Neuronal stem cell (in vitro differentiated cells): ENCODE measurements at regions not wholly inside any gene's neighbourhood (a gene's known extent, or its start where the extent isn't known, plus 50 kb on each side); places are given as distances from the start of the nearest gene placed in this dataset.

Source experiments
- DNase-seq: peaks from one replicate; pipeline ENCODE4 v3.0.0-alpha.2; 2013; ENCODE audit warnings: low spot score
- H2AFZ ChIP-seq: one replicate; pipeline ENCODE4 v1.6.1; 2013; ENCODE audit warnings: mild to moderate bottlenecking, low read length, inconsistent platforms
- H2AK5ac ChIP-seq: 2 replicates; pipeline ENCODE4 v1.6.1; 2013; ENCODE audit warnings: low read depth, mild to moderate bottlenecking, inconsistent platforms, low read length, moderate library complexity, mixed read lengths
- H2BK120ac ChIP-seq: 2 replicates; pipeline ENCODE4 v1.6.1; 2013; ENCODE audit warnings: low read depth, mild to moderate bottlenecking, inconsistent platforms, low read length, moderate library complexity, mixed read lengths
- H2BK12ac ChIP-seq: one replicate; pipeline ENCODE4 v1.6.1; 2013; ENCODE audit warnings: low read length, inconsistent platforms
- H2BK15ac ChIP-seq: 2 replicates; pipeline ENCODE4 v1.6.1; 2013; ENCODE audit warnings: mild to moderate bottlenecking, low read length, inconsistent platforms, mixed read lengths
- H2BK5ac ChIP-seq: one replicate; pipeline ENCODE4 v1.6.1; 2013; ENCODE audit warnings: inconsistent platforms, mild to moderate bottlenecking, low read length, moderate library complexity
- H3K14ac ChIP-seq: one replicate; pipeline ENCODE4 v1.6.1; 2013; ENCODE audit warnings: low read length, inconsistent platforms
- H3K18ac ChIP-seq: 2 replicates; pipeline ENCODE4 v1.6.1; 2013; ENCODE audit warnings: low read length, inconsistent platforms
- H3K23ac ChIP-seq: 2 replicates; pipeline ENCODE4 v1.6.1; 2013; ENCODE audit warnings: low read depth, mild to moderate bottlenecking, mixed read lengths, low read length, inconsistent platforms; ENCODE audit not compliant: poor library complexity
- H3K27ac ChIP-seq: replicated peaks from 3 replicates; pipeline ENCODE4 v1.5.1; 2013; ENCODE audit warnings: low read length, inconsistent platforms
- H3K27me3 ChIP-seq, 3 experiments: 2 replicates each; pipeline ENCODE4 v1.6.1; 2013; ENCODE audit warnings: low read length in 3 of 3, mild to moderate bottlenecking in 2 of 3, inconsistent platforms in 1 of 3, low read depth in 1 of 3, mixed read lengths in 1 of 3, moderate library complexity in 1 of 3; ENCODE audit not compliant: control insufficient read depth in 3 of 3, insufficient read depth in 3 of 3
- H3K36me3 ChIP-seq, 2 donors: replicated peaks in 1 of 2; 2 replicates each; pipeline ENCODE4 v1.6.1; 2013; ENCODE audit warnings: low read length in 2 of 2; ENCODE audit not compliant: control insufficient read depth in 2 of 2, insufficient read depth in 2 of 2
- H3K4ac ChIP-seq: 2 replicates; pipeline ENCODE4 v1.6.1; 2013; ENCODE audit warnings: inconsistent platforms, mild to moderate bottlenecking, low read length, moderate library complexity
- H3K4me1 ChIP-seq, 2 donors: 1 replicate in 1 of 2; 2 replicates in 1 of 2; pipeline ENCODE4 v1.6.1; 2013; ENCODE audit warnings: low read length in 2 of 2, low read depth in 1 of 2; ENCODE audit not compliant: control insufficient read depth in 2 of 2, insufficient read depth in 1 of 2
- H3K4me2 ChIP-seq: one replicate; pipeline ENCODE4 v1.6.1; 2013; ENCODE audit warnings: mild to moderate bottlenecking, low read length, inconsistent platforms; ENCODE audit not compliant: insufficient read depth, poor library complexity, severe bottlenecking
- H3K4me3 ChIP-seq, 2 donors: 2 replicates each; pipeline ENCODE4 v1.5.1; 2013; ENCODE audit warnings: low read length in 2 of 2, mild to moderate bottlenecking in 2 of 2, inconsistent platforms in 1 of 2, moderate library complexity in 1 of 2
- H3K79me1 ChIP-seq: one replicate; pipeline ENCODE4 v1.6.1; 2013; ENCODE audit warnings: low read depth, mild to moderate bottlenecking, inconsistent platforms, low read length, moderate library complexity
- H3K9ac ChIP-seq: one replicate; pipeline ENCODE4 v1.6.1; 2013; ENCODE audit warnings: mild to moderate bottlenecking, low read depth, low read length, inconsistent platforms; ENCODE audit not compliant: poor library complexity
- H3K9me3 ChIP-seq, 2 donors: replicated peaks in 1 of 2; 2 replicates each; pipeline versions ENCODE3 to v1.6.1; 2013; ENCODE audit warnings: low read length in 2 of 2, mild to moderate bottlenecking in 2 of 2, inconsistent platforms in 1 of 2, low read depth in 1 of 2, mixed read lengths in 1 of 2, moderate library complexity in 1 of 2; ENCODE audit not compliant: control insufficient read depth in 2 of 2, insufficient read depth in 1 of 2
- H4K8ac ChIP-seq: one replicate; pipeline ENCODE4 v1.6.1; 2013; ENCODE audit warnings: low read depth, mild to moderate bottlenecking, inconsistent platforms, low read length, moderate library complexity
- H4K91ac ChIP-seq: one replicate; pipeline ENCODE4 v1.6.1; 2013; ENCODE audit warnings: low read length, low read depth, mild to moderate bottlenecking, inconsistent platforms; ENCODE audit not compliant: poor library complexity
- WGBS, 2 donors: extraction: QIAGEN DNeasy Blood & Tissue Kit; methylation state at CpG; one replicate each; pipeline ENCODE4 v1.1.7; 2013; ENCODE audit warnings: missing lambda C conversion rate in 2 of 2, mixed read lengths in 1 of 2; ENCODE audit not compliant: insufficient read length in 2 of 2, insufficient replicate concordance in 1 of 2; ENCODE audit errors: extremely low coverage in 2 of 2; 5-methylcytosine and 5-hydroxymethylcytosine counted together

GRCh38 chr2:236922061-236922460 is 163.6 kb upstream of the COPS8 start:
- H3K27ac ChIP-seq: no peak overlapping the region
- peak overlapping the region; percentile 76 for H2AK5ac ChIP-seq
- H3K79me1 ChIP-seq: no peaks in the 10 kb centered on the region
- no peaks in the 10 kb centered on the region for H3K27me3 ChIP-seq
- H3K4ac ChIP-seq: no peak overlapping the region
- no peak overlapping the region for H3K14ac ChIP-seq
- H3K4me1 ChIP-seq: peaks cover 0 to 5% of the 10 kb centered on the region in 2 donors
- H2BK15ac ChIP-seq: no peak overlapping the region
- no peak overlapping the region for H3K18ac ChIP-seq
- no peak overlapping the region for H3K4me3 ChIP-seq
- H2BK12ac ChIP-seq: no peak overlapping the region
- H3K36me3 ChIP-seq: no peaks in the 10 kb centered on the region
- no peak overlapping the region for H2BK120ac ChIP-seq
- H4K91ac ChIP-seq: no peak overlapping the region
- no CpG with 5 or more reads among the region's 7 CpGs for WGBS, 2 donors
- H4K8ac ChIP-seq: no peak overlapping the region
- H3K9ac ChIP-seq: no peak overlapping the region
- H3K4me2 ChIP-seq: no peak overlapping the region
- peaks cover 0 to 11% of the 10 kb centered on the region in 2 donors for H3K9me3 ChIP-seq
- DNase-seq: no peak
- H2AFZ ChIP-seq: no peak overlapping the region
- H3K23ac ChIP-seq: no peak overlapping the region
- no peak overlapping the region for H2BK5ac ChIP-seq

GRCh38 chr2:236928380-236929037 is 157.2 kb upstream of the COPS8 start:
- H3K9me3 ChIP-seq: peaks cover 0 to 5% of the 10 kb centered on the region in 2 donors
- H3K27ac ChIP-seq: no peak overlapping the region
- H3K4me2 ChIP-seq: no peak overlapping the region
- peaks cover 0 to 20% of the 10 kb centered on the region in 2 donors for H3K4me1 ChIP-seq
- H2AK5ac ChIP-seq: no peak overlapping the region
- H3K9ac ChIP-seq: no peak overlapping the region
- H2BK12ac ChIP-seq: no peak overlapping the region
- no peaks in the 10 kb centered on the region for H3K27me3 ChIP-seq
- no peak overlapping the region for H2BK120ac ChIP-seq
- WGBS, 2 donors: no CpG with 5 or more reads among the region's 8 CpGs
- H3K79me1 ChIP-seq: no peaks in the 10 kb centered on the region
- no peak overlapping the region for H2AFZ ChIP-seq
- H3K23ac ChIP-seq: no peak overlapping the region
- DNase-seq: no peak
- no peak overlapping the region for H3K18ac ChIP-seq
- H2BK15ac ChIP-seq: no peak overlapping the region
- H3K36me3 ChIP-seq: no peaks in the 10 kb centered on the region
- H4K8ac ChIP-seq: no peak overlapping the region
- H3K4me3 ChIP-seq: no peak overlapping the region
- no peak overlapping the region for H2BK5ac ChIP-seq
- H3K4ac ChIP-seq: no peak overlapping the region
- H3K14ac ChIP-seq: no peak overlapping the region
- H4K91ac ChIP-seq: no peak overlapping the region

- H3K9me3 ChIP-seq: no peaks in the 10 kb centered on the region
- H3K36me3 ChIP-seq: no peaks in the 10 kb centered on the region
- H3K14ac ChIP-seq: no peak overlapping the region
- H4K91ac ChIP-seq: no peak overlapping the region
- H2BK12ac ChIP-seq: no peak overlapping the region
- H2BK5ac ChIP-seq: no peak overlapping the region
- no peak overlapping the region for H2AK5ac ChIP-seq
- WGBS, 2 donors: no CpG with 5 or more reads among the region's 9 CpGs
- H3K23ac ChIP-seq: no peak overlapping the region
- H2AFZ ChIP-seq: no peak overlapping the region
- no peaks in the 10 kb centered on the region for H3K79me1 ChIP-seq
- no peak overlapping the region for H2BK15ac ChIP-seq
- no peak overlapping the region for H3K18ac ChIP-seq
- no peaks in the 10 kb centered on the region for H3K27me3 ChIP-seq
- H2BK120ac ChIP-seq: no peak overlapping the region
- peaks cover 0 to 11% of the 10 kb centered on the region in 2 donors for H3K4me1 ChIP-seq
- no peak for DNase-seq
- H3K4me3 ChIP-seq: no peak overlapping the region
- H4K8ac ChIP-seq: no peak overlapping the region
- no peak overlapping the region for H3K9ac ChIP-seq
- no peak overlapping the region for H3K4ac ChIP-seq
- no peak overlapping the region for H3K27ac ChIP-seq
- H3K4me2 ChIP-seq: no peak overlapping the region
These were observed 152.8 kb upstream of the COPS8 start for GRCh38 chr2:236932831-236933361.

GRCh38 chr2:236934166-236934565 is 151.5 kb upstream of the COPS8 start:
- Histone ChIP-seq H3K9me3 (no peaks in the 10 kb centered on the region), H3K23ac (no peak overlapping the region), H3K27ac (no peak overlapping the region), H2BK12ac (no peak overlapping the region), H2AK5ac (no peak overlapping the region), H3K79me1 (no peaks in the 10 kb centered on the region), H3K9ac (no peak overlapping the region), H3K4ac (no peak overlapping the region), H3K18ac (no peak overlapping the region), H4K8ac (no peak overlapping the region), H3K27me3 (no peaks in the 10 kb centered on the region), H3K14ac (no peak overlapping the region), H3K4me3 (no peak overlapping the region), H3K4me2 (no peak overlapping the region), H3K4me1 (peaks cover 0 to 3% of the 10 kb centered on the region in 2 donors), H2BK5ac (no peak overlapping the region), H2BK120ac (no peak overlapping the region), H2BK15ac (no peak overlapping the region), H2AFZ (no peak overlapping the region), H4K91ac (no peak overlapping the region), H3K36me3 (no peaks in the 10 kb centered on the region)
- no peak for DNase-seq
- no CpG with 5 or more reads among the region's 6 CpGs for WGBS, 2 donors
